Putamen (tissue), 1 donor: ENCODE measurements at regions not wholly inside any gene's neighbourhood (a gene's known extent, or its start where the extent isn't known, plus 50 kb on each side); places are given as distances from the start of the nearest gene placed in this dataset.
A peak's percentile ranks its signal among the peaks of the same experiment; 100 is the strongest.

Source experiments
- DNase-seq: peaks from one replicate; pipeline ENCODE4 v3.0.0-alpha.2; 2016; ENCODE audit warnings: low spot score

- DNase-seq: no peak
Measured at GRCh38 chr6:71396410-71396801, 107.8 kb downstream of the OGFRL1 start.

GRCh38 chr6:71399279-71399678 is 110.7 kb downstream of the OGFRL1 start:
- DNase-seq: no peak

DNA sequence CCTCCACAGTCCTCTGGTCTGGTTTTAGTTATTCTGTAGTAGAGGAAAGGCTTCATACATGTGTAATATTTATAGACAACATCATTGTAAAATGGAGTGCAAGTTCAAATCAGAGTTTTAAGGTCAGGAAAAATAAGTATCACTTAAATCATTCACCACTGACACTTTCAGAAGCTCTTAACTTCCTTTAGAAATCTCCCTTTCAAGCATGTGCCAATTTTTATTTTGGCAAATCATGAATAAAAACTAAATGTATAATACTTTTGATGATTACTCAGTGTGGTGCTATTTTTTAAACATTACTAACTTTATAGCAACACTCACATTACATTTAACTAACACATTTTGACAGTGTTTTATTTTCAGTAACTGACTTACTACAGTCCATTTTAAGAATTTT is 112.2 kb downstream of the OGFRL1 start:
- DNase-seq: no peak

DNA sequence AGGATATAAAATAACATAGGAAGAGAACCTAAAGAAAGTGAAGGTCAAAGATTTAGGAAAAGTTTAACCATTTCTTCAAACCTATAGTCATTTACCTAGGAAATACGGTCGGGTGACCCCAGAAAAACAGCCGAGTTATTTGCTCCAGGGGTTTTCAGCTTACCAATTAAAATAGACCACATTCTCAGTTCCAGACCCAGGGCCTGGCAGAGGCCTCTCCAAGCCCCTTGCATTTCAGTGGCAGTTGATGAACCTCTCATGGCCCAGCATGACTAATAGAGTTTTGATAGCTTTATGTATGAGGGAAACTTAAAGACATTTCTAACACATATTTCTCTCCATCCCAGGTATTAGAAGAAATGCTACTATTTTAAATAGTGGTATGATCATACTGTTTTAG is 113.5 kb downstream of the OGFRL1 start:
- no peak for DNase-seq

- no peak for DNase-seq
Measured at GRCh38 chr6:71403422-71404134, 115.0 kb downstream of the OGFRL1 start.

- DNase-seq: no peak
Measured at GRCh38 chr6:71404145-71404966, 115.7 kb downstream of the OGFRL1 start.

DNA sequence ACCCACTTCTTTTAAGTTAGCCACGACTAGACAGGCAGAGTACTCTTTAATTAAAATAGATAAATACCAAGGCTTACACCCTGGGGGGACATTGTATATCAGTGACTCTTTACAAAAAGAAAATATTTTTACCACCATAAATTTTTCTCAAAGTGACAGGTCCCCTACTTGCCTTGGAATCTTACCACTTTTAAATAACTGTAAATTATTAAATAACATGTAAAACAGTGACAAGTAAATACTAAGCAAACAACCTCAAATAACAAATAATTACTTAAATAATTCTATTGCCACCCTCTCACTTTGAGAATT is 116.3 kb downstream of the OGFRL1 start:
- no peak for DNase-seq

DNA sequence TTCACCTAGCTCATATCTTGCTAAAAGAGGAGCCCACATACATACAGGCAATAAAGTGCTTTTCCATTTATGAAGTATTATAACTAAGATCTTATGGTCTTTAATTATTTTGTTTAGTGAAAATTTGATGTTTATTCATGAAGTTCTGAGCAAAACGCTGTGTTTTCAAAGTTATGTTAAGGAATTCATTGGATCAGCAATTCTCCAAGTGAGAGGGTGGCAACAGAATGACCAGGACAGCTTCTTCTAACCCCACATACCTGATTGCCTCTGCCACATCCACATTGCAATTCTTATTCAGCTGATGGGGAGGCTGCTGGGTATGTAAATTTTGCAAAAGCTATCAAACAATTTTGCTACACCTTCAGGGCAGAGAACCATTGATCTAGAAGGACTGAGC is 116.8 kb downstream of the OGFRL1 start:
- DNase-seq: no peak

DNA sequence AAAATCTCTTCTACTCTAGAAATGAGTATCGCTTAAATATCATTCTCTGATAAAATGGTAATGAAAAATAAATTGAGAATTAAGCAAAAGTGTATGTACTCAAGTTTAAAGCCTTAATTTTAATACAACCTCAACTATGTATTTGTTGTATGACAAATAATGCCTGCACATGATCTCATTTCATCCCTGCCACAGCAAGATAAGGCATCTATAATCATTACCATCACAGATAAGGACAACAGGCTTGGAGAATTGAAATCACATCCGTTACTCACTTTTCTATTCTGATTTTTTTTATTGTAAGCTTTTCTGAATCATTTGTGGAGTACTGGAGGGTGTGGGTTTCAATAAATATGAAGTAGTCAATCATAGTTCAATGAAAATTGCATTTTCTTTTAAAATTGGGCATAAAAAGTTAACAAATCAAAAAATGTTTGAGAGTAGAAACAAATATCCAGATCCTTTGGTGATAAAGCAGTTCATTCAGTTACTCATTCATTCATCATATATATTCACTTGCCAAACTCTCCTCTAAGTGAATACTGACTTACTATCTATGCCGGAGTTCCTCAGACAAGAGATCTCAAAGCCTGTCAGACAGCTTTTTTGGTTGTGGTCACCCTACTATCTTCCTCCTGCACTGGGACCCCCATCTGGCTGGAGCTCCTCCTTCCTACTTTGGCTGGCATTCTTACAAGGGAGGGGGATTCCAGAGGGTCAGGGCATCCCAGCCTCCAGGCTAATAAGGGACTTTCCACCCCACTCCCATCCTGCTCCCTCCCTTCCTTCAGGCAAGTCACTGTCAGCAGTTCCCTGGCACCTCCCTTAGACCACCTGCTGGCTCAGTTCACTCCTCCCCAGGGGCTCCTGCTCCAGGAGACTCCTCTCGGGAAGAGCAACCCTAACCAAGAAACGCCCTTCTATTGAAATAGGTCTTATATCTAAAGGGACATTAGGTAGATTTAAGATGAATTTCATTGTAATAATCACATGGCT is 118.6 kb downstream of the OGFRL1 start:
- no peak for DNase-seq

DNA sequence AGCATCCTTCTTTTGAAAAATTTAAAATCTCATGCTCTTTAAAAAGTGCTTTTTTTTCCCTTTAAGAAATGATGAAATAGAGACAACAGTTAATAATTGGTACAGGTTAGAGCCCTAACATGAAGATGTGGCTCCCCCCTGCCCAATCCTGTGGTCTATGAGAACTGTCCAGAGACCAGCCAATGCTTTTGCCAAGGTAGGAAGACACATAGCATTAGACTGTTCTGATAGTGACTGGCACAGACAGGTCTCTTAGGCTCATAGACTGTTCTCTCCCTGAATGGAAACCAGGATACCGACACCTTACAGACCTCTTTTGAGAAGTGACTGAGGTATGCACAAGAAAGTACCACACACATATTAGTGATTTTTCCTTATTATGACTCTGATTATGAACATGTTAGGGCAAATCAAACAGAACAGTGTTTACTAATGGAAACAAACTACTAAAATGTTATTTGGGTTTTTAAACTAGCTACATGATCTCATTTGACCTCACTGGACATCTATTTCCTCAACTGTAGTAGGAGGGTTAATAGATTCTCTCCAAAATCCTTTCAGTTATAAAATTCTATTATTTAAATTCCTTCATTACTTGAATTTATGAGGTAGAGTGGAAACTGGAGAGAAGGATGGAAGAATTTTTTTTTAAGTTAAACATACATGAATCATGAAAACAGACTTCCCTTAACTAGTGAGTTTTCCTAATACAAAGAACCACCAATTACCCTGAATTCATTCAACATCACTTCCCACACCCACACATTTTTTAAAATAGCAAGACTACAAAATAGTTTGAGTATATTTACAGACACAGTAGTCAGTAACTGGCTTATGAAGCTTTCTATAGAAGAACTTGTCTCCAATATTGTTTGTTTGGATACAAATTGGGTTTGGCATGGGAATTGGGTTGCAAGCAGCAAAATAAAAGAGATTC is 120.4 kb downstream of the OGFRL1 start:
- DNase-seq: peak; percentile 31

GRCh38 chr6:71410164-71410566 is 121.6 kb downstream of the OGFRL1 start:
- DNase-seq: no peak

- no peak for DNase-seq
Measured at GRCh38 chr6:71410681-71411080, 122.1 kb downstream of the OGFRL1 start.

- DNase-seq: peak; percentile 73
Measured at GRCh38 chr6:71411882-71412281, 123.3 kb downstream of the OGFRL1 start.

DNA sequence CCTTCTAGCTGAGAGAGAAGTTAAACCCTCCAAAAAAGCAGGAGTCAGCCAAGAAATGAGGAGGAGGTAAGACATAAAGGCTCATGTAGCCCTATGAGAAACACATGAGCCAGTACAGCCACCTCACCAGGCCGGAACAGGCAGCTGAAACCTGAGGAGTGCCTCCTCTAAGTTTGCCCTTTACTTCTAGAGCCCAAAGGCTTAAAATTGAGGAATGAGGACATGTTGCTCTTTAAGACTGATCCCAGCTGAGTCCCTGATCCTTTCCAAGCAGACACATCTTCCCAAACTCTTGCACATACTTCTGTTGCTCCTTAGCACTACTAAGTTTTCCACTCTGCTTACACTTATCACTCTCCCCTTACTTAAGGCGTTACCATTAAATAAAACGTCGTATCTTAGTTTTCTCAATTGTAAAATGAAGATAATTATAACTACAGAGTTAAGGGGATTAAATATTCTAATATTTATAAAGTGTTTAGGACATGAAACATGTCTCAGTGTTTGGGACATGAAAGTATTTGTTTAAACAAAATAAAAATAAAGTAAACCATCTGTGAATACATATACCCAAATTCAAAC is 124.0 kb downstream of the OGFRL1 start:
- no peak for DNase-seq

GRCh38 chr6:71414486-71414885 is 125.9 kb downstream of the OGFRL1 start:
- no peak for DNase-seq

DNA sequence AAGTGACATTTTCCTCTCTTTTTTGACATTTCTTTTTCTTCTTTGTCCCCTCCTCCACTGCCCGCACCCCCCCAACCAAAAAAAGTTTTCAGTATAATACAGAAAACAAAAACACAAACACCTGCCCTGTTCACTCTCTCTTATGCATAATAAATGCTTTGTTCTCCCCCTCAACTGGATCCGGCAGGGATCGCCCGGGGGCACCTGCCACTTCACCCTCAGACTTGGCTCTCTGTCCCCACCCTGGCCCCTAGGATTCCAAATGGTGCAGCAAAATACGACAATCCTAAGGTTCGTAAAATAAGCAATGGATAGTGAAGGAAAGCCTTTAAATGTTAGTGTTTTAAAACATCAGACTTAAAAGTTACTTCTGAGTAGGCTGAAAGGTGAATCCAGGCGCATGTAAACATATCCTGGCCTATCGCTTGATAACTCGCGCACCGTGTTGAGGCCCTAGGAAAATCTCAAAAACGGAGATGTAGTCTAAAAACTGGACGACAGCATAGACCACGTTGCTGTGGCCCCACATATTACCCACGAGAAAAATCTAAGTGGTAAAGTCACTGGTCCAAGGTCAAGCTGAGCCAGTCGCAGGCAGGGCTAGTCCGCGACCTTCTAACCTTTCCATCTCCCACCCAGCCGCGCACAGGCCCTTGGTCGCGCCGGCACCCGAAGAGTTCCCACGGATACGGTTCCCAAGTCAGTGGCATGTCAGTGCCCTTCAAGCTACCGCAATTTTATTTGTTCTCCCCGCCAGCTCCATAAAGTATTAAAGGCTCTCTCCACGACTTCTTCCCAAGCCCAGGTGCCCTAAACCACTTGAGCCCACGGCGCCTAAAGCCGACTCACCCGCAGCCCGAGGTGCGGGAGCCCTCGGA is 130.8 kb downstream of the OGFRL1 start:
- no peak for DNase-seq

- DNase-seq: peak; percentile 42
Measured at GRCh38 chr6:71420095-71420692, 131.6 kb downstream of the OGFRL1 start.

GRCh38 chr6:71420693-71421328 is 132.2 kb downstream of the OGFRL1 start:
- DNase-seq: peak; percentile 97

GRCh38 chr6:71421611-71422010 is 133.0 kb downstream of the OGFRL1 start:
- DNase-seq: no peak
